Activated CD8-positive, alpha-beta T cell treated with anti-CD3 and anti-CD28 coated beads for 36 hours (primary cell): ENCODE measurements at regions not wholly inside any gene's neighbourhood (a gene's known extent, or its start where the extent isn't known, plus 50 kb on each side); places are given as distances from the start of the nearest gene placed in this dataset.

ENCODE experiments used
- ATAC-seq: fragments of 200-7000 bp; cut with Tn5 transposase; one replicate; pipeline ENCODE4 v1.10.0; 2021; ENCODE audit warnings: mild to moderate bottlenecking, moderate library complexity
- CTCF ChIA-PET: fragments of 350-600 bp; sonication (Branson Sonifier 250); formaldehyde crosslinking; loops from one replicate; lab custom pipeline; 2021; ENCODE audit warnings: antibody characterized with exemption; lab: Charles Lee
- POLR2A ChIA-PET: fragments of 350-600 bp; sonication (Branson Sonifier 250); formaldehyde crosslinking; loops from one replicate; lab custom pipeline; 2021; ENCODE audit warnings: antibody characterized with exemption; lab: Charles Lee
- DNase-seq: peaks from one replicate; pipeline ENCODE4 v3.0.0-alpha.2; 2020
- H3K27ac Mint-ChIP-seq: one replicate; pipeline ENCODE4 v1.8.0; 2021; ENCODE audit warnings: mild to moderate bottlenecking, mixed read lengths
- H3K27me3 Mint-ChIP-seq: one replicate; pipeline ENCODE4 v1.8.0; 2021; ENCODE audit warnings: mixed read lengths
- H3K36me3 Mint-ChIP-seq: one replicate; pipeline ENCODE4 v1.8.0; 2021; ENCODE audit warnings: low read depth, mixed read lengths
- H3K4me1 Mint-ChIP-seq: one replicate; pipeline ENCODE4 v1.8.0; 2021; ENCODE audit warnings: low read depth, mixed read lengths
- H3K4me3 Mint-ChIP-seq: one replicate; pipeline ENCODE4 v1.8.0; 2021; ENCODE audit warnings: mild to moderate bottlenecking, moderate library complexity, mixed read lengths
- H3K9me3 Mint-ChIP-seq: one replicate; pipeline ENCODE4 v1.8.0; 2021; ENCODE audit warnings: mixed read lengths
- intact Hi-C: fragments of 100-400 bp; cut with micrococcal nuclease; formaldehyde crosslinking; loops from one replicate; pipeline ENCODE4 v1.10.0; 2022
- TF ChIP-seq, protein P1 (sequence below): fragments of 200-600 bp; IDR thresholded peaks from one replicate; pipeline ENCODE4 v1.8.0; 2022; ENCODE audit warnings: antibody characterized with exemption, mild to moderate bottlenecking

DNA sequence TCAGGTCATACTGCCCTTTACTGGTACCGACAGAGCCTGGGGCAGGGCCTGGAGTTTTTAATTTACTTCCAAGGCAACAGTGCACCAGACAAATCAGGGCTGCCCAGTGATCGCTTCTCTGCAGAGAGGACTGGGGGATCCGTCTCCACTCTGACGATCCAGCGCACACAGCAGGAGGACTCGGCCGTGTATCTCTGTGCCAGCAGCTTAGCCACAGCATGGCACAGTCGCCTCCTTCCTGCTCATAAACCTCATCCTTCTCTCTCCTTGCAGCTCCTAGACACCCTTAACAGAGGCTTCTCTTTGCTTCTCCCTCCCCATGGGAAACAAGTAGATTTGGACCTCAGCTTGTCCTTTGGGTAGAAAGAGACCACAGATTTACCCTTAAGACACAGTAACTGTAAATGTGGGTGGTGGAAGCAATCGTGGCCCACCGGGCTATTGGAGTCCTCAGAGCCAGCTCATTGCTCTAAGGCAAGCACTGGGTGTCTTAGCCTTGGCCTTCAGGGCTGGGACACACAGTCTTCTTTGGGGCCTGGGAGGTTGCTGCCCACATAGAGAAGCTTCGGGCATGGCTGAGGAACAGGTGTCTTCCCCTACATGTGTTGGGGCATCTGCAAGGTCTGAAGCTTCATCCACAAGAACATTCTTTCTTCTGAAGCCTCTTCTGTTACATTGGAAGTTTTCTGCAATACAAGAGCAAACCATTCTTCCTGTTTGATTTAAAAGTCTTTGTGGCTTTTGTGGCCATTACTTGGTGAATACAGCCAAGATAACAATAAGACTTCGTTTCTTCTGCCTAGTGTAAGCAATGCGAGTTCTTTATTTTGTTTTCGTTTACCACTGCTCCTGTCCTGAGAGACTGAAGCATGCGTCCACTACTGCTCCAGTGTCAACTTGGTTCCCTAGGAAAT is 95.5 kb upstream of the PRSS58 start:
- TF ChIP-seq, protein P1, sequence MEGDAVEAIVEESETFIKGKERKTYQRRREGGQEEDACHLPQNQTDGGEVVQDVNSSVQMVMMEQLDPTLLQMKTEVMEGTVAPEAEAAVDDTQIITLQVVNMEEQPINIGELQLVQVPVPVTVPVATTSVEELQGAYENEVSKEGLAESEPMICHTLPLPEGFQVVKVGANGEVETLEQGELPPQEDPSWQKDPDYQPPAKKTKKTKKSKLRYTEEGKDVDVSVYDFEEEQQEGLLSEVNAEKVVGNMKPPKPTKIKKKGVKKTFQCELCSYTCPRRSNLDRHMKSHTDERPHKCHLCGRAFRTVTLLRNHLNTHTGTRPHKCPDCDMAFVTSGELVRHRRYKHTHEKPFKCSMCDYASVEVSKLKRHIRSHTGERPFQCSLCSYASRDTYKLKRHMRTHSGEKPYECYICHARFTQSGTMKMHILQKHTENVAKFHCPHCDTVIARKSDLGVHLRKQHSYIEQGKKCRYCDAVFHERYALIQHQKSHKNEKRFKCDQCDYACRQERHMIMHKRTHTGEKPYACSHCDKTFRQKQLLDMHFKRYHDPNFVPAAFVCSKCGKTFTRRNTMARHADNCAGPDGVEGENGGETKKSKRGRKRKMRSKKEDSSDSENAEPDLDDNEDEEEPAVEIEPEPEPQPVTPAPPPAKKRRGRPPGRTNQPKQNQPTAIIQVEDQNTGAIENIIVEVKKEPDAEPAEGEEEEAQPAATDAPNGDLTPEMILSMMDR = no peak
- ChIA-PET CTCF (interaction anchor here (0.8 to 4.2 kb wide), 7 partner anchors 9 to 130 kb away, joined by 3 to 19 read pairs (median 5); no protein-coding TSS in a partner anchor), POLR2A (interaction anchor here (1.1 to 1.4 kb wide), 3 partner anchors 9 to 20 kb away, joined by 3 to 5 read pairs (median 3); no protein-coding TSS in a partner anchor)
- Mint-ChIP-seq H3K27me3 (peaks cover 2% of the 10 kb centered on the region), H3K36me3 (no peaks in the 10 kb centered on the region), H3K4me3 (peak overlapping the region; percentile 69), H3K9me3 (no peaks in the 10 kb centered on the region), H3K4me1 (peaks cover 21% of the 10 kb centered on the region), H3K27ac (peak overlapping the region; percentile 67)
- intact Hi-C loops = no loop called here
- ATAC-seq = peak; percentile 16
- no peak for DNase-seq

DNA sequence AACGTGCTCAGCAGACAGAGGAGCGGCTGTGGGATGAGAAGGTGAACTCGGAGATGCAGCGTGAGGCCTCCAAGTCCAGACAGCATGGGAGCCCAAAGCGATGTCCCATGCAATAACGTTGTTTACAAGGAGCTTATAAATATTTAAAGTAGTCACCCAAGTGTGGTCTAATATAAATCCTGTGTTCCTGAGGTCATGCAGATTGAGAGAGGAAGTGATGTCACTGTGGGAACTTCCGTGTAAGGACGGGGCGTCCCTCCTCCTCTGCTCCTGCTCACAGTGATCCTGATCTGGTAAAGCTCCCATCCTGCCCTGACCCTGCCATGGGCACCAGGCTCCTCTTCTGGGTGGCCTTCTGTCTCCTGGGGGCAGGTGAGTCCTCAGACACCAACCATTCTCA is 94.7 kb upstream of the PRSS58 start:
- Mint-ChIP-seq H3K4me3 (peak overlapping the region; percentile 69), H3K27me3 (peaks cover 2% of the 10 kb centered on the region), H3K9me3 (no peaks in the 10 kb centered on the region), H3K27ac (peak overlapping the region; percentile 67), H3K4me1 (peaks cover 21% of the 10 kb centered on the region), H3K36me3 (no peaks in the 10 kb centered on the region)
- peak; percentile 71 for ATAC-seq
- ChIA-PET CTCF (interaction anchor here (0.8 to 4.2 kb wide), 11 partner anchors 10 to 131 kb away, joined by 3 to 19 read pairs (median 5); no protein-coding TSS in a partner anchor), POLR2A (interaction anchor here (1.1 to 1.7 kb wide), 4 partner anchors 10 to 457 kb away, joined by 3 to 5 read pairs (median 4); no protein-coding TSS in a partner anchor)
- TF ChIP-seq, protein P1 = no peak
- peak; percentile 29 for DNase-seq
- intact Hi-C loops = no loop called here

DNA sequence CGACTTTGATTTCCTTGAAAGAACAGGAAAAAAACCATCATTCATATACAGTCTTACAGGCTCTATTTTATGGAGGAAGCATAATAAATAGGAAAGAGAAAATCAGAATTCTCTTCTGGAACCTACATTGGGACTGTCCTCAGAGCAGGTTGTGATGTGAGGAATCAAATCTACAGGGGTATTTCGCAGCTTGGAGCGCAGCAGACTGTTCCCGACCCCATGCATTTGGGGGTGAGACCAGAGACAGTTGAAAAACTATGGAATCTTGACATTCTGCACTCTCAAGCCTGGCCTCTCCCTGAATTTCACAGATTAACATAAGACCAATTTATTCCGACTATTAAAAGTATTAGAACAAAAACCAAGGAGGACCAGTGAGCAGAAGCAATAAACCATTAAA is 93.3 kb upstream of the PRSS58 start:
- TF ChIP-seq, protein P1 = no peak
- H3K27ac Mint-ChIP-seq = no peak overlapping the region
- ChIA-PET POLR2A (interaction anchor here (1.7 kb wide), 1 partner anchor 458 kb away, joined by 5 read pairs; no protein-coding TSS in a partner anchor), CTCF (interaction anchor here (0.6 to 4.2 kb wide), 9 partner anchors 8 to 145 kb away, joined by 3 to 19 read pairs (median 7); no protein-coding TSS in a partner anchor)
- no peak for DNase-seq
- peaks cover 2% of the 10 kb centered on the region for H3K27me3 Mint-ChIP-seq
- peaks cover 27% of the 10 kb centered on the region for H3K4me1 Mint-ChIP-seq
- H3K4me3 Mint-ChIP-seq = no peak overlapping the region
- no peak for ATAC-seq
- no peaks in the 10 kb centered on the region for H3K36me3 Mint-ChIP-seq
- intact Hi-C loops = no loop called here
- H3K9me3 Mint-ChIP-seq = no peaks in the 10 kb centered on the region

DNA sequence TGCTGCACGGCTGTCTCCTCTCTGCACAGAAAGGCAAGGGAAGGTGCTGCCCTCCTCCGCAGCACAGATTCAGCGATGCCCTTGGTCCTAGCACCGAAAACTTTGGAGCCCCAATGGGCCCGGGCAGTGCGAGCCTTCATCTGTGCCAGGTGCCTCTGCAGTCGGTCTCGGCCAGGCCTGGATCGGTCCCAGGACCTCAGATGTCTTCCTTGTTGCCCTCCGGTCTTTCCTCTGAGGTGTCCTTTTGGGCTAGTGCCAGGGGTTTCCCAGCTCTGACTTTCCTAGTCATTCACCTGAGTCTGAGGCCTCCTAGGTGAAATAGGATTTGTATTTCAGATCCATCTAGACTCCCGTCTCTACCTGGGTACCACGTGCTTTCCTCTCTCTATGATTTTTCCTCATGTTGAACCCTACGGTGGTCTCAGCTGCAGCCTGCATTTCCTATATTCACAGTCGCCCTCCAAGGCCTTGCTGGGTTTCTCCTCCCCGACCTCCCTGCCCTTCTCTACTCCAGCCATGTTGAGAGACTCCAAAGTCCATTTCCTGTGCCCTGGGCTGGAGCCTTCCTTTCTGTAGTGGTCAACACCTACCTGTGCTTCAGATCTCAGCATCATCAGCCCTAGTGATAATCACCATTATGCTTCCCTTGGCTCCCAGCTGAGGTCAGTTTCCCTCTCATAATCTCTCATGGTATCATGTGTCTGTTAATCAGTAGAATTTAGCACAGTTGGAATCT is 92.0 kb upstream of the PRSS58 start:
- no peak for ATAC-seq
- Mint-ChIP-seq H3K9me3 (no peaks in the 10 kb centered on the region), H3K4me1 (peaks cover 40% of the 10 kb centered on the region), H3K36me3 (no peaks in the 10 kb centered on the region), H3K4me3 (no peak overlapping the region), H3K27ac (no peak overlapping the region), H3K27me3 (peaks cover 2% of the 10 kb centered on the region)
- TF ChIP-seq, protein P1 = no peak
- no peak for DNase-seq
- POLR2A ChIA-PET = no interaction called here
- CTCF ChIA-PET = interaction anchor here (1.7 to 4.2 kb wide), 3 partner anchors 35 to 47 kb away, joined by 7 to 19 read pairs (median 10); no protein-coding TSS in a partner anchor
- intact Hi-C loops = no loop called here
